CD4-positive, CD25-positive, alpha-beta regulatory T cell (primary cell): ENCODE measurements at regions not wholly inside any gene's neighbourhood (a gene's known extent, or its start where the extent isn't known, plus 50 kb on each side); places are given as distances from the start of the nearest gene placed in this dataset.

ENCODE experiments used
- ATAC-seq, 2 donors: fragments of 150-1000 bp; cut with Tn5 transposase; one replicate each; pipeline ENCODE4 v1.10.0; 2021; ENCODE audit warnings: low read depth in 2 of 2, moderate number of reproducible peaks in 2 of 2, moderate library complexity in 1 of 2
- DNase-seq, 3 donors: peaks; one replicate each; pipeline versions ENCODE4 v3.0.0 to v3.0.0-alpha.2; 2012 to 2022; ENCODE audit warnings: mixed read lengths in 1 of 3
- H3K27ac ChIP-seq: one replicate; pipeline ENCODE4 v1.7.0; 2013; ENCODE audit warnings: mild to moderate bottlenecking, low read length; ENCODE audit not compliant: insufficient read depth, poor library complexity, severe bottlenecking
- H3K27me3 ChIP-seq: one replicate; pipeline ENCODE4 v1.7.0; 2013; ENCODE audit warnings: low read length; ENCODE audit not compliant: control insufficient read depth, insufficient read depth
- H3K36me3 ChIP-seq: one replicate; pipeline ENCODE4 v1.7.0; 2013; ENCODE audit warnings: mild to moderate bottlenecking, low read length, moderate library complexity; ENCODE audit not compliant: control insufficient read depth, insufficient read depth
- H3K4me1 ChIP-seq: 2 replicates; pipeline ENCODE4 v1.7.0; 2013; ENCODE audit warnings: mild to moderate bottlenecking, low read length; ENCODE audit not compliant: insufficient read depth, control insufficient read depth, poor library complexity, severe bottlenecking
- H3K4me3 ChIP-seq: one replicate; pipeline ENCODE4 v1.7.0; 2013; ENCODE audit warnings: low read depth, mild to moderate bottlenecking, low read length, moderate library complexity
- H3K9me3 ChIP-seq, 2 experiments: 1 replicate in 1 of 2; 2 replicates in 1 of 2; pipeline ENCODE4 v1.7.0; 2013; ENCODE audit warnings: low read length in 2 of 2, mild to moderate bottlenecking in 1 of 2, moderate library complexity in 1 of 2; ENCODE audit not compliant: control insufficient read depth in 2 of 2
- H3K27ac Mint-ChIP-seq, 3 donors: one replicate each; pipeline ENCODE4 v1.8.0; 2020 to 2022; ENCODE audit warnings: mild to moderate bottlenecking in 3 of 3, mixed read lengths in 3 of 3, moderate library complexity in 2 of 3
- H3K27me3 Mint-ChIP-seq: one replicate; pipeline ENCODE4 v1.8.0; 2022; ENCODE audit warnings: mild to moderate bottlenecking, mixed read lengths
- H3K36me3 Mint-ChIP-seq: one replicate; pipeline ENCODE4 v1.8.0; 2020; ENCODE audit warnings: mixed read lengths
- H3K4me1 Mint-ChIP-seq, 4 donors: one replicate each; pipeline ENCODE4 v1.8.0; 2020 to 2022; ENCODE audit warnings: mixed read lengths in 4 of 4, mild to moderate bottlenecking in 1 of 4
- H3K4me3 Mint-ChIP-seq, 4 donors: one replicate each; pipeline ENCODE4 v1.8.0; 2020 to 2022; ENCODE audit warnings: mild to moderate bottlenecking in 4 of 4, mixed read lengths in 4 of 4, moderate library complexity in 3 of 4
- H3K9me3 Mint-ChIP-seq, 7 donors: one replicate each; pipeline ENCODE4 v1.8.0; 2020 to 2022; ENCODE audit warnings: mixed read lengths in 7 of 7, mild to moderate bottlenecking in 3 of 7, moderate library complexity in 2 of 7

GRCh38 chr13:34004676-34005075, 186.7 kb downstream of the RFC3 start:
- peaks cover 0 to 2% (median 0%) of the 10 kb centered on the region in 7 donors for H3K9me3 Mint-ChIP-seq
- no peak overlapping the region for H3K4me3 ChIP-seq
- H3K4me1 Mint-ChIP-seq = no peaks in the 10 kb centered on the region
- no peaks in the 10 kb centered on the region for H3K9me3 ChIP-seq
- H3K27me3 ChIP-seq = no peaks in the 10 kb centered on the region
- no peaks in the 10 kb centered on the region for H3K36me3 ChIP-seq
- DNase-seq (no peak), ATAC-seq (no peak)
- H3K27me3 Mint-ChIP-seq = no peaks in the 10 kb centered on the region
- no peak overlapping the region for H3K27ac ChIP-seq
- H3K4me3 Mint-ChIP-seq = no peak overlapping the region
- no peaks in the 10 kb centered on the region for H3K4me1 ChIP-seq
- no peak overlapping the region for H3K27ac Mint-ChIP-seq
- no peaks in the 10 kb centered on the region for H3K36me3 Mint-ChIP-seq

GRCh38 chr13:34006011-34006410, 188.1 kb downstream of the RFC3 start:
- Histone ChIP-seq H3K27me3 (no peaks in the 10 kb centered on the region), H3K4me1 (no peaks in the 10 kb centered on the region), H3K36me3 (no peaks in the 10 kb centered on the region), H3K9me3 (no peaks in the 10 kb centered on the region), H3K27ac (no peak overlapping the region), H3K4me3 (no peak overlapping the region)
- Mint-ChIP-seq H3K9me3 (peaks cover 0 to 2% (median 0%) of the 10 kb centered on the region in 7 donors), H3K27me3 (no peaks in the 10 kb centered on the region), H3K27ac (no peak overlapping the region), H3K36me3 (no peaks in the 10 kb centered on the region), H3K4me1 (no peaks in the 10 kb centered on the region), H3K4me3 (no peak overlapping the region)
- ATAC-seq (no peak), DNase-seq (no peak)

- Mint-ChIP-seq H3K9me3 (peaks cover 0 to 5% (median 0%) of the 10 kb centered on the region in 7 donors), H3K4me3 (no peak overlapping the region), H3K4me1 (no peaks in the 10 kb centered on the region), H3K36me3 (no peaks in the 10 kb centered on the region), H3K27me3 (peaks cover 4% of the 10 kb centered on the region), H3K27ac (no peak overlapping the region)
- no peaks in the 10 kb centered on the region for H3K9me3 ChIP-seq
- H3K27me3 ChIP-seq = no peaks in the 10 kb centered on the region
- no peaks in the 10 kb centered on the region for H3K4me1 ChIP-seq
- DNase-seq = no peak
- no peak overlapping the region for H3K4me3 ChIP-seq
- H3K36me3 ChIP-seq = no peaks in the 10 kb centered on the region
- H3K27ac ChIP-seq = no peak overlapping the region
- ATAC-seq = no peak
Observed at GRCh38 chr13:34011552-34012085, 193.7 kb downstream of the RFC3 start.

GRCh38 chr13:34012382-34012781, 194.4 kb downstream of the RFC3 start:
- Histone ChIP-seq H3K27me3 (no peaks in the 10 kb centered on the region), H3K4me3 (no peak overlapping the region), H3K4me1 (no peaks in the 10 kb centered on the region), H3K36me3 (no peaks in the 10 kb centered on the region), H3K27ac (no peak overlapping the region), H3K9me3 (no peaks in the 10 kb centered on the region)
- Mint-ChIP-seq H3K27me3 (peaks cover 4% of the 10 kb centered on the region), H3K4me3 (no peak overlapping the region), H3K36me3 (no peaks in the 10 kb centered on the region), H3K27ac (no peak overlapping the region), H3K4me1 (no peaks in the 10 kb centered on the region), H3K9me3 (peaks cover 0 to 5% (median 0%) of the 10 kb centered on the region in 7 donors)
- ATAC-seq = no peak
- no peak for DNase-seq

- Mint-ChIP-seq H3K27me3 (peaks cover 4% of the 10 kb centered on the region), H3K9me3 (peaks cover 0 to 5% (median 0%) of the 10 kb centered on the region in 7 donors), H3K4me3 (no peak overlapping the region), H3K4me1 (no peaks in the 10 kb centered on the region), H3K36me3 (no peaks in the 10 kb centered on the region), H3K27ac (no peak overlapping the region)
- no peaks in the 10 kb centered on the region for H3K9me3 ChIP-seq
- H3K36me3 ChIP-seq = no peaks in the 10 kb centered on the region
- H3K27me3 ChIP-seq = no peaks in the 10 kb centered on the region
- no peaks in the 10 kb centered on the region for H3K4me1 ChIP-seq
- no peak for ATAC-seq
- DNase-seq = no peak
- H3K4me3 ChIP-seq = no peak overlapping the region
- H3K27ac ChIP-seq = no peak overlapping the region
Observed at GRCh38 chr13:34013061-34013460, 195.1 kb downstream of the RFC3 start.

GRCh38 chr13:34017231-34017630, 199.3 kb downstream of the RFC3 start:
- Mint-ChIP-seq H3K4me3 (no peak overlapping the region), H3K9me3 (peaks cover 0 to 15% (median 8%) of the 10 kb centered on the region in 7 donors), H3K36me3 (no peaks in the 10 kb centered on the region), H3K27ac (no peak overlapping the region), H3K27me3 (peaks cover 4% of the 10 kb centered on the region), H3K4me1 (no peaks in the 10 kb centered on the region)
- Histone ChIP-seq H3K27ac (no peak overlapping the region), H3K4me1 (no peaks in the 10 kb centered on the region), H3K9me3 (peaks cover 3 to 9% of the 10 kb centered on the region in 2 experiments), H3K27me3 (no peaks in the 10 kb centered on the region), H3K36me3 (no peaks in the 10 kb centered on the region), H3K4me3 (no peak overlapping the region)
- DNase-seq = no peak
- no peak for ATAC-seq

- Mint-ChIP-seq H3K27me3 (peaks cover 4% of the 10 kb centered on the region), H3K4me3 (no peak overlapping the region), H3K4me1 (no peaks in the 10 kb centered on the region), H3K27ac (no peak overlapping the region), H3K36me3 (no peaks in the 10 kb centered on the region), H3K9me3 (peaks cover 0 to 16% (median 6%) of the 10 kb centered on the region in 7 donors)
- H3K4me3 ChIP-seq = no peak overlapping the region
- no peak for DNase-seq
- no peaks in the 10 kb centered on the region for H3K27me3 ChIP-seq
- no peak overlapping the region for H3K27ac ChIP-seq
- peaks cover 3 to 9% of the 10 kb centered on the region in 2 experiments for H3K9me3 ChIP-seq
- H3K4me1 ChIP-seq = no peaks in the 10 kb centered on the region
- no peaks in the 10 kb centered on the region for H3K36me3 ChIP-seq
- ATAC-seq = no peak
Observed at GRCh38 chr13:34019870-34020269, 201.9 kb downstream of the RFC3 start.

GRCh38 chr13:34020388-34020787, 202.4 kb downstream of the RFC3 start:
- no peak for DNase-seq
- Mint-ChIP-seq H3K9me3 (peaks cover 0 to 16% (median 6%) of the 10 kb centered on the region in 7 donors), H3K4me3 (no peak overlapping the region), H3K36me3 (no peaks in the 10 kb centered on the region), H3K27ac (no peak overlapping the region), H3K27me3 (peaks cover 4% of the 10 kb centered on the region), H3K4me1 (no peaks in the 10 kb centered on the region)
- Histone ChIP-seq H3K4me1 (no peaks in the 10 kb centered on the region), H3K27ac (no peak overlapping the region), H3K36me3 (no peaks in the 10 kb centered on the region), H3K27me3 (no peaks in the 10 kb centered on the region), H3K9me3 (peaks cover 3 to 9% of the 10 kb centered on the region in 2 experiments), H3K4me3 (no peak overlapping the region)
- ATAC-seq = no peak
